Loucy (cell line): ENCODE measurements at regions not wholly inside any gene's neighbourhood (a gene's known extent, or its start where the extent isn't known, plus 50 kb on each side); places are given as distances from the start of the nearest gene placed in this dataset.

ENCODE experiments used
- CTCF ChIP-seq: fragments of 200-600 bp; sonication (generic); conservative IDR thresholded peaks from 2 replicates; pipeline ENCODE4 v1.5.1; 2014; ENCODE audit warnings: mild to moderate bottlenecking, antibody characterized with exemption, low read length
- EZH2phosphoT487 ChIP-seq: fragments of 200-600 bp; IDR thresholded peaks from 2 replicates; pipeline ENCODE4 v1.6.1; 2018; ENCODE audit warnings: antibody characterized with exemption, mild to moderate bottlenecking, moderate library complexity, borderline replicate concordance

DNA sequence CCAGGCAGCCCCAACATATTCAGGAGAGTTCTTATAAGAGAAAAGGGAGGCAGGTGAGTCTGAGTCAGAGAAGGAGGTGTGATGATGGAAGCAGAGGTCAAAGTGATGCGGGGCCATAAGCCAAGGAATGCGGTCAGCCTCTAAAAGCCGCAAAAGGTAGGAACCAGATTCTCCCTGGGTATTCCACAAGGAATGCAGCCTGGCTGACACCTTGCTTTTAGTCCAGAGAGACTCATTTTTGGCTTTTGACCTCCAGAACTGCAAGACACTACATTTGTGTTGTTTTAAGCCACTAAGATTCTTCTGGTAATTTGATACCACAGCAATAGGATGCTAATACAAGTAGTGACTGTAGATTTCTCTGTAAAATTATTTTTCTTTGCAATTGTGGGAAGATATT is 151.5 kb upstream of the EEPD1 start:
- TF ChIP-seq CTCF: no peak
- no peak for TF ChIP-seq EZH2phosphoT487
